ENCODE measurements at regions not wholly inside any gene's neighbourhood (a gene's known extent, or its start where the extent isn't known, plus 50 kb on each side); places are given as distances from the start of the nearest gene placed in this dataset.

- TF ChIP-seq POU2F2 (IDR thresholded peaks at IDR 0.05; ENCODE audit: low read depth, low read length) = no peak
- no peak for TF ChIP-seq PAX5 (IDR thresholded peaks at IDR 0.05; ENCODE audit: insufficient read depth, low read length, severe bottlenecking)
- no peak for TF ChIP-seq POLR2A (IDR thresholded peaks at IDR 0.05; ENCODE audit: low read depth, low read length)
- no peak for TF ChIP-seq TAF1 (IDR thresholded peaks at IDR 0.05; ENCODE audit: low read depth, low read length)
- TF ChIP-seq POLR2AphosphoS5 (IDR thresholded peaks at IDR 0.05; ENCODE audit: low read depth, low read length) = no peak
Observed at GRCh38 chr2:8623958-8624591, 57.8 kb upstream of the ID2 start.

All from GM12891 (cell line).